Cardiac fibroblast (primary cell): ENCODE measurements at regions not wholly inside any gene's neighbourhood (a gene's known extent, or its start where the extent isn't known, plus 50 kb on each side); places are given as distances from the start of the nearest gene placed in this dataset.
"Not testable (repeated sequence)": the region's sequence is repeated elsewhere in the genome, so short reads cannot be mapped to it uniquely, and the experiment has no call there.

Source experiments
- DNase-seq, 2 donors: peaks; one replicate each; pipeline versions ENCODE4 v3.0.0 to v3.0.0-alpha.2; 2010; ENCODE audit warnings: low read depth in 2 of 2
- H3K4me3 ChIP-seq, 2 donors: replicated peaks in 1 of 2; 1 replicate in 1 of 2; 2 replicates in 1 of 2; pipeline ENCODE4 v1.5.1; 2011; ENCODE audit warnings: low read depth in 2 of 2, low read length in 2 of 2, mild to moderate bottlenecking in 2 of 2, moderate library complexity in 1 of 2
- CTCF ChIP-seq: IDR thresholded peaks from one replicate; pipeline ENCODE4 v1.5.1; 2011; ENCODE audit warnings: low read depth, mild to moderate bottlenecking, low read length, inconsistent platforms

GRCh38 chr6:28794175-28795002 lies 129.4 kb downstream of the TRIM27 start:
- H3K4me3 ChIP-seq, result peak overlapping the region; percentile 38 to 54
- no peak for TF ChIP-seq CTCF
- DNase-seq, result peak; percentile 56 to 72

GRCh38 chr6:28800647-28801046 lies 123.1 kb downstream of the TRIM27 start:
- H3K4me3 ChIP-seq, DNase-seq: not testable (repeated sequence)

- no peak for TF ChIP-seq CTCF
- no peak overlapping the region for H3K4me3 ChIP-seq
Measured at GRCh38 chr6:28802417-28803336, 121.1 kb downstream of the TRIM27 start.

GRCh38 chr6:28803337-28803709 lies 120.5 kb downstream of the TRIM27 start:
- H3K4me3 ChIP-seq, result no peak overlapping the region
- DNase-seq, result no peak

More at GRCh38 chr6:28802417-28803336, 121.1 kb downstream of the TRIM27 start:
- peak; percentile 29 to 86 for DNase-seq

GRCh38 chr6:28807682-28808280 lies 116.0 kb downstream of the TRIM27 start:
- peak overlapping the region in 1 of 2 donors; percentile 24 for H3K4me3 ChIP-seq
- no peak for TF ChIP-seq CTCF
- DNase-seq, result peak; percentile 42 to 88

More at GRCh38 chr6:28803337-28803709, 120.5 kb downstream of the TRIM27 start:
- TF ChIP-seq CTCF, result no peak

- TF ChIP-seq CTCF, result no peak
- H3K4me3 ChIP-seq, result no peak overlapping the region
- no peak for DNase-seq
Measured at GRCh38 chr6:28808383-28808782, 115.4 kb downstream of the TRIM27 start.
